ENCODE measurements at regions not wholly inside any gene's neighbourhood (a gene's known extent, or its start where the extent isn't known, plus 50 kb on each side); places are given as distances from the start of the nearest gene placed in this dataset.

- TF ChIP-seq EZH2phosphoT487 (IDR thresholded peaks at IDR 0.05; ENCODE audit: insufficient read depth, low read depth) (no peak), EZH2 (IDR thresholded peaks at IDR 0.05; ENCODE audit: insufficient read depth, poor library complexity, severe bottlenecking) (no peak)
These were observed 71.4 kb upstream of the ADGRL3 start for GRCh38 chr4:61128682-61129081.

Data from GM23248 (cell line).